ENCODE measurements at regions not wholly inside any gene's neighbourhood (a gene's known extent, or its start where the extent isn't known, plus 50 kb on each side); places are given as distances from the start of the nearest gene placed in this dataset.

DNA sequence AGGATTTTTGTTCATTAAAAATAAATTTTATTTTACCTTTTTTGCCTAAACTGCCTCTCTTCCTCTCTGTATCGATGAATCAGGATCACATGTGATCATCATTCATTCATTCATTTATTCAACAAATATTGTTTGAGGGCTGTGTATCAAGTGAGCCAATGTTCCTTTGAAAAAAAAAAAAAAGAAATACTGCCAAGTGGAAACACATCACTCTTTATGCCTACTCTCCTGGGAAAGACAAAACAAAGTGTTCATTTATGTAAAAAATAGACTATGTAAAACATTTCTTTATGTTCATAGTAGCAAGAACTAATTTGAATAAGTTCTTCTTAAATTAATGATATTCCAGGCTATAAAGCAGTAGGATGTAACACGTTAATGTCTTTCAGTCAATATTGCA, 233.1 kb downstream of the POSTN start:
- FAIRE-seq (no peak), DNase-seq (ENCODE audit: low spot score) (no peak), ATAC-seq (no peak)
- Histone ChIP-seq H3K4me1 (ENCODE audit: insufficient read depth, low read length) (no peaks in the 10 kb centered on the region), H3K27ac (ENCODE audit: extremely low read length, insufficient read depth, low read length) (no peak overlapping the region), H3K4me3 (replicated peaks in 1 of 3; ENCODE audit: insufficient read depth in 1 of 3, low read depth in 2 of 3, low read length in 3 of 3) (no peak overlapping the region), H4K20me1 (ENCODE audit: insufficient read depth, low read length) (no peaks in the 10 kb centered on the region), H3K9ac (ENCODE audit: insufficient read depth, low read depth, low read length) (no peak overlapping the region), H3K27me3 (ENCODE audit: control insufficient read depth in 1 of 2, insufficient read depth in 2 of 2, low read length in 2 of 2) (no peaks in the 10 kb centered on the region), H3K4me2 (ENCODE audit: low read depth, low read length) (no peak overlapping the region), H3K79me2 (ENCODE audit: insufficient read depth, low read length) (no peaks in the 10 kb centered on the region), H2AFZ (ENCODE audit: low read length) (no peak overlapping the region), H3K9me3 (ENCODE audit: low read length) (no peaks in the 10 kb centered on the region), H3K36me3 (replicated peaks in 1 of 2; ENCODE audit: control insufficient read depth in 1 of 2, insufficient read depth in 2 of 2, low read length in 2 of 2) (no peaks in the 10 kb centered on the region)
- TF ChIP-seq, protein P1, sequence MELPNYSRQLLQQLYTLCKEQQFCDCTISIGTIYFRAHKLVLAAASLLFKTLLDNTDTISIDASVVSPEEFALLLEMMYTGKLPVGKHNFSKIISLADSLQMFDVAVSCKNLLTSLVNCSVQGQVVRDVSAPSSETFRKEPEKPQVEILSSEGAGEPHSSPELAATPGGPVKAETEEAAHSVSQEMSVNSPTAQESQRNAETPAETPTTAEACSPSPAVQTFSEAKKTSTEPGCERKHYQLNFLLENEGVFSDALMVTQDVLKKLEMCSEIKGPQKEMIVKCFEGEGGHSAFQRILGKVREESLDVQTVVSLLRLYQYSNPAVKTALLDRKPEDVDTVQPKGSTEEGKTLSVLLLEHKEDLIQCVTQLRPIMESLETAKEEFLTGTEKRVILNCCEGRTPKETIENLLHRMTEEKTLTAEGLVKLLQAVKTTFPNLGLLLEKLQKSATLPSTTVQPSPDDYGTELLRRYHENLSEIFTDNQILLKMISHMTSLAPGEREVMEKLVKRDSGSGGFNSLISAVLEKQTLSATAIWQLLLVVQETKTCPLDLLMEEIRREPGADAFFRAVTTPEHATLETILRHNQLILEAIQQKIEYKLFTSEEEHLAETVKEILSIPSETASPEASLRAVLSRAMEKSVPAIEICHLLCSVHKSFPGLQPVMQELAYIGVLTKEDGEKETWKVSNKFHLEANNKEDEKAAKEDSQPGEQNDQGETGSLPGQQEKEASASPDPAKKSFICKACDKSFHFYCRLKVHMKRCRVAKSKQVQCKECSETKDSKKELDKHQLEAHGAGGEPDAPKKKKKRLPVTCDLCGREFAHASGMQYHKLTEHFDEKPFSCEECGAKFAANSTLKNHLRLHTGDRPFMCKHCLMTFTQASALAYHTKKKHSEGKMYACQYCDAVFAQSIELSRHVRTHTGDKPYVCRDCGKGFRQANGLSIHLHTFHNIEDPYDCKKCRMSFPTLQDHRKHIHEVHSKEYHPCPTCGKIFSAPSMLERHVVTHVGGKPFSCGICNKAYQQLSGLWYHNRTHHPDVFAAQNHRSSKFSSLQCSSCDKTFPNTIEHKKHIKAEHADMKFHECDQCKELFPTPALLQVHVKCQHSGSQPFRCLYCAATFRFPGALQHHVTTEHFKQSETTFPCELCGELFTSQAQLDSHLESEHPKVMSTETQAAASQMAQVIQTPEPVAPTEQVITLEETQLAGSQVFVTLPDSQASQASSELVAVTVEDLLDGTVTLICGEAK (IDR thresholded peaks at IDR 0.05): no peak
- TF ChIP-seq, protein P1 (CRISPR knock-in tag; IDR thresholded peaks at IDR 0.05): no peak
- TF ChIP-seq MBD4 (IDR thresholded peaks at IDR 0.05; ENCODE audit: borderline replicate concordance, low read length) (no peak), HNRNPH1 (optimal IDR thresholded peaks at IDR 0.05; ENCODE audit: low read depth, low read length) (no peak)
- TF ChIP-seq, protein P2, sequence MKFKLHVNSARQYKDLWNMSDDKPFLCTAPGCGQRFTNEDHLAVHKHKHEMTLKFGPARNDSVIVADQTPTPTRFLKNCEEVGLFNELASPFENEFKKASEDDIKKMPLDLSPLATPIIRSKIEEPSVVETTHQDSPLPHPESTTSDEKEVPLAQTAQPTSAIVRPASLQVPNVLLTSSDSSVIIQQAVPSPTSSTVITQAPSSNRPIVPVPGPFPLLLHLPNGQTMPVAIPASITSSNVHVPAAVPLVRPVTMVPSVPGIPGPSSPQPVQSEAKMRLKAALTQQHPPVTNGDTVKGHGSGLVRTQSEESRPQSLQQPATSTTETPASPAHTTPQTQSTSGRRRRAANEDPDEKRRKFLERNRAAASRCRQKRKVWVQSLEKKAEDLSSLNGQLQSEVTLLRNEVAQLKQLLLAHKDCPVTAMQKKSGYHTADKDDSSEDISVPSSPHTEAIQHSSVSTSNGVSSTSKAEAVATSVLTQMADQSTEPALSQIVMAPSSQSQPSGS (CRISPR knock-in tag; IDR thresholded peaks at IDR 0.05): no peak
- POLR2A ChIA-PET: no interaction called here
- no TSS peak for BruUV-seq (replicated peaks)
- intact Hi-C loops (cut with micrococcal nuclease; ENCODE audit: unreplicated experiment): no loop called here
- in situ Hi-C loops (cut with HindIII; ENCODE audit: extremely low pct_ligation_motif_present, low pct_unique_long_range_greater_than_20kb): no loop called here
- 2% methylated on average over 2 of the region's 2 CpGs for WGBS (ENCODE audit: low lambda C conversion rate)
- CTCF ChIA-PET (ENCODE audit: low intra/inter-chr PET ratio, low total read pairs): no interaction called here

Data from HepG2 (cell line).